WERI-Rb-1 (cell line): ENCODE measurements at regions not wholly inside any gene's neighbourhood (a gene's known extent, or its start where the extent isn't known, plus 50 kb on each side); places are given as distances from the start of the nearest gene placed in this dataset.

Source experiments
- DNase-seq: peaks from one replicate; pipeline ENCODE4 v3.0.0-alpha.2; 2020
- H3K27ac ChIP-seq: fragments of 250-450 bp; sonication (Bioruptor Pico); 2 replicates; pipeline ENCODE4 v1.5.1; 2020; ENCODE audit warnings: mild to moderate bottlenecking, moderate library complexity
- H3K27me3 ChIP-seq: fragments of 250-450 bp; sonication (Bioruptor Pico); 2 replicates; pipeline ENCODE4 v1.5.1; 2021; ENCODE audit warnings: mild to moderate bottlenecking, low read depth, moderate library complexity; ENCODE audit not compliant: insufficient read depth, severe bottlenecking
- H3K36me3 ChIP-seq: fragments of 250-450 bp; sonication (Bioruptor Pico); 2 replicates; pipeline ENCODE4 v1.5.1; 2020; ENCODE audit warnings: mild to moderate bottlenecking, moderate library complexity
- H3K4me3 ChIP-seq: 2 replicates; pipeline ENCODE4 v1.5.1; 2011; ENCODE audit warnings: low read depth, mild to moderate bottlenecking, control low read depth, low read length
- H3K9me3 ChIP-seq: fragments of 250-450 bp; sonication (Bioruptor Pico); 2 replicates; pipeline ENCODE4 v1.5.1; 2021; ENCODE audit warnings: mild to moderate bottlenecking, moderate library complexity; ENCODE audit not compliant: severe bottlenecking
- TF ChIP-seq, protein P1 (sequence below): IDR thresholded peaks from 2 replicates; pipeline ENCODE4 v1.5.1; 2011; ENCODE audit warnings: low read depth, mild to moderate bottlenecking, control low read depth, inconsistent platforms, low read length

DNA sequence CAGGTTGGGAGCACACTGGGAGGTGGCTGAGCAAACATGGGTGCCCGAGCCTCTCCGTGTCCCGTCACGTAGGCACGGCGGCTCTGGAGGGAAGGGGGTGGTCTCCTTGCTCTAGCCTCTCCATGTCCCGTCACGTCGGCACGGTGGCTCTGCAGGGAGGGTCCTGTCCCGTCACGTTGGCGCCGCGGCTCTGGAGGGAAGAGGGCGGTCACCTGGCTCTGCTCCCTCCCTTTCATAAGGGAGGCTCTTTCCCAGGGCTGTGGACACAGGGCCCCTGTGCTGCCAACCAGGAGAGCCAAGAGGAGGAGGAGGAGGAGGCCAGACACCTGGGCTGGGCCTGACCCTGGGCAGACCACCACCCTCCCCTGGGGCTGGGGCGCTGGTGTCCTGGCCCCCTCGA, 1173.7 kb downstream of the BRD1 start:
- H3K36me3 ChIP-seq, result no peaks in the 10 kb centered on the region; the same call in 1 of the 2 replicates
- no peaks in the 10 kb centered on the region for H3K9me3 ChIP-seq
- no peak for DNase-seq
- TF ChIP-seq, protein P1, sequence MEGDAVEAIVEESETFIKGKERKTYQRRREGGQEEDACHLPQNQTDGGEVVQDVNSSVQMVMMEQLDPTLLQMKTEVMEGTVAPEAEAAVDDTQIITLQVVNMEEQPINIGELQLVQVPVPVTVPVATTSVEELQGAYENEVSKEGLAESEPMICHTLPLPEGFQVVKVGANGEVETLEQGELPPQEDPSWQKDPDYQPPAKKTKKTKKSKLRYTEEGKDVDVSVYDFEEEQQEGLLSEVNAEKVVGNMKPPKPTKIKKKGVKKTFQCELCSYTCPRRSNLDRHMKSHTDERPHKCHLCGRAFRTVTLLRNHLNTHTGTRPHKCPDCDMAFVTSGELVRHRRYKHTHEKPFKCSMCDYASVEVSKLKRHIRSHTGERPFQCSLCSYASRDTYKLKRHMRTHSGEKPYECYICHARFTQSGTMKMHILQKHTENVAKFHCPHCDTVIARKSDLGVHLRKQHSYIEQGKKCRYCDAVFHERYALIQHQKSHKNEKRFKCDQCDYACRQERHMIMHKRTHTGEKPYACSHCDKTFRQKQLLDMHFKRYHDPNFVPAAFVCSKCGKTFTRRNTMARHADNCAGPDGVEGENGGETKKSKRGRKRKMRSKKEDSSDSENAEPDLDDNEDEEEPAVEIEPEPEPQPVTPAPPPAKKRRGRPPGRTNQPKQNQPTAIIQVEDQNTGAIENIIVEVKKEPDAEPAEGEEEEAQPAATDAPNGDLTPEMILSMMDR, result no peak
- no peak overlapping the region for H3K4me3 ChIP-seq
- no peak overlapping the region for H3K27ac ChIP-seq
- H3K27me3 ChIP-seq, result no peaks in the 10 kb centered on the region

DNA sequence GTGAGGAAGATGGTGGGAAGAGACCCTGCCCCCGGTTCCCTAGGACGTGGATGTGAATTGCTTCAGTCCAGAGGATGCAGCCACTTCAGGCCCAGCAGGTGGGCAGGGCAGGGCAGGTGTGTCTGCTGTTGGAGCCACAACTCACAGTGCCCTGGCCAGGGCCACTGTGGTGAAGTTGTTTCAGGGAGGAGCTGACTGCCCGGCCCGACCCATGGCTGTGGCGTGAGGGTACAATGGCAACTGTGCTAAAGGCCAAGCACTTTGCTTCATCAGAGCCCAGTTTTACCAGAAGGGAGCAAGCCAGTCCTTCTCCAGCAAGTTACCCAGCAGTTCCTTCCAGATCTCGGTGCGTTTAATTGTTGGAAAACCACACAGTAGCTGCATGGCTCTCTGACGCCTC, 1174.4 kb downstream of the BRD1 start:
- no peak for DNase-seq
- TF ChIP-seq, protein P1, result no peak
- Histone ChIP-seq H3K36me3 (no peaks in the 10 kb centered on the region; the same call in 1 of the 2 replicates), H3K27ac (no peak overlapping the region), H3K27me3 (no peaks in the 10 kb centered on the region), H3K4me3 (no peak overlapping the region), H3K9me3 (no peaks in the 10 kb centered on the region)

DNA sequence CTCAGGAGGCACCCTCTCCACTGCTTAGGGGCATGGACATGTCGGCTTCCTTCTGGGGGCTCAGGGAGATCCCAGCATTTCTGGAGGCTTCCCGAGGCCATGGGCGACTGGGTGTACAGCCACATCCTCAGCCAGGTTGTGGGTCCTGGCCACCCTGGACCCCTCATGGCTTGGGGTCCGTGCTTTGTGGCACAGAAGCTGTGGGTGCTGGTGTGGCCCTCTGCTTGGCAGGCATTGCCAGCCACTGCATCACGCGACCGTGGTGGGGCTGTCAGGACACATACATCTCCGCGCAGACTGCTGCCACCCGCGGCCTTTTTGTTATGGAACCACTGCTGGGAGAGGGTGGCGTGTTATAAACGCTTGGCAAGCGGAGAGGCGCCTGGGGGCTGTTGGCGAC, 1174.9 kb downstream of the BRD1 start:
- no peak overlapping the region for H3K27ac ChIP-seq
- no peaks in the 10 kb centered on the region for H3K27me3 ChIP-seq
- TF ChIP-seq, protein P1, result no peak

DNA sequence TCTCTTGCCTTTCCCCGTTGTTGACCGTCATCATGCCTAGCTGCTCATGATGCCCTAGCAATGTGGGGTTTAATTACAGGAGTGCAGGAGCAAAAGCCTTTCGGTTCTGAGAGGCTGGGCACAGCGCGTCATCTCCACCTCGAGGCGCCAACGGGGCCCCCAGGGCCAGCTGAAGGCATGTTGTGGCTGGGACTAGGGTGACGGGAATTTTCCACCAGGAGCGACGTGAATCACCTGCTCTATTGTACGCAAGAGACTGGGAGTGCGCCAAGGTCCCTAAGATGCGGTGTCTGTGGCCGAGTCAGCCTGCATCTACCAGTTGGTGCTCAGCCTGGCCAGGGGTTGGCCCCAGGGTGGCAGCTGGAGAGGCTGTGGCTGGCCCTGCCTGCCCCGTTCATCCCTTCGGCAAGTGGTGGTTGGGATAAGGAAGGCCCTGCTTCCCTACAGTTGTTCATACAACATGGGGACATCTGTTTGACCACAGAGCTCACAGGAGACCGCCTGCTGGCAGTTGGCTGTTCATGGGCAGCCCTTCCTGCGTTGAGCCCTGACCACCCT, 1175.6 kb downstream of the BRD1 start:
- no peaks in the 10 kb centered on the region for H3K9me3 ChIP-seq
- DNase-seq, result no peak
- H3K27me3 ChIP-seq, result no peaks in the 10 kb centered on the region
- no peaks in the 10 kb centered on the region; the same call in 1 of the 2 replicates for H3K36me3 ChIP-seq
- TF ChIP-seq, protein P1, result no peak
- no peak overlapping the region for H3K27ac ChIP-seq
- H3K4me3 ChIP-seq, result no peak overlapping the region

More for the DNA sequence above, 1174.9 kb downstream of the BRD1 start:
- Histone ChIP-seq H3K4me3 (no peak overlapping the region), H3K36me3 (no peaks in the 10 kb centered on the region; the same call in 1 of the 2 replicates), H3K9me3 (no peaks in the 10 kb centered on the region)
- no peak for DNase-seq

DNA sequence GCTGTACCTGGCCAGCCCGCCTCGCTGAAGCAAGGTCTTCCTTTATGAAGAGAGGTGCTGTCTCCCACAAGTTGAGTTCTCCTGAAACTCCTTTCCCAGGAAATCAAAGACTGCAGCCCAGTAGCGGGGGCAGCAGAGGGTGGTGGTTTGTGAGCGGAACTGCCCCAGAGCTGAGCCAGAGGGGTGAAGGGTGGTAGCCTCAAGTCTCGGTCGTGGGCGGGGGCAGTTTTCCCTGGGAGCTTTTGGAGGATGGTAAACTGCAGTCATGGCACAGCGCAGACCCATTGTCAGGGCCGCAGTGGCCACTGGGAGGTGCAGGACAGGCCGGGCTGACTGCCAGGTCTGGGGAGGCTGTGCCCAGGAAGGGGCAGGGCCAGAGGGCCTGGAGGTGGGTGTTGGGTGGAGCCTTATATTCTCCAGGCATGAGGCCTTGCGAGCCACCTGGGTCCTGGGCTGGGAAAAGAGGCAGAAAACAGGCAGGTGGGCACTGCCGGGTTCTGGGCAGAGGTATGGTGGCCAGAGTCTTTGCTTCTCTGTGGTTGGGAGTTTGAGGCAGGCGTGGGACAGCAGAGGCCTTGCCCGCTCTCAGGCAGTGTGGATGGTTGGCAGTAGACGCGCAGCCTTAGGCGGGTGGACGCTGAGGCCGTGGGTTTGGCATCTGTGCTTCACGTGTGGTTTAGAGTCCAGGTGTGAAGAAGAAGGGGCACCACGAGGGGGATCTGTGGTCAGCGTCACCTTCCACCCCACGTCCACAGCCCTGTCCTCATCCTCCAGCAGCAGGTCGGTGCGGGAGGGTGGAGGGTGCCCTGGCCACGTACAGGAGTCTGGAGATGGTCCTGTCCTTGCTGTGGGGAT, 1176.4 kb downstream of the BRD1 start:
- no peak overlapping the region for H3K27ac ChIP-seq
- H3K27me3 ChIP-seq, result no peaks in the 10 kb centered on the region
- H3K9me3 ChIP-seq, result no peaks in the 10 kb centered on the region
- DNase-seq, result no peak
- no peaks in the 10 kb centered on the region; the same call in 1 of the 2 replicates for H3K36me3 ChIP-seq
- TF ChIP-seq, protein P1, result no peak
- H3K4me3 ChIP-seq, result no peak overlapping the region
